ENCODE measurements at regions not wholly inside any gene's neighbourhood (a gene's known extent, or its start where the extent isn't known, plus 50 kb on each side); places are given as distances from the start of the nearest gene placed in this dataset.
A peak's percentile ranks its signal among the peaks of the same experiment; 100 is the strongest.
"Not testable (repeated sequence)": the region's sequence is repeated elsewhere in the genome, so short reads cannot be mapped to it uniquely, and the experiment has no call there.

DNA sequence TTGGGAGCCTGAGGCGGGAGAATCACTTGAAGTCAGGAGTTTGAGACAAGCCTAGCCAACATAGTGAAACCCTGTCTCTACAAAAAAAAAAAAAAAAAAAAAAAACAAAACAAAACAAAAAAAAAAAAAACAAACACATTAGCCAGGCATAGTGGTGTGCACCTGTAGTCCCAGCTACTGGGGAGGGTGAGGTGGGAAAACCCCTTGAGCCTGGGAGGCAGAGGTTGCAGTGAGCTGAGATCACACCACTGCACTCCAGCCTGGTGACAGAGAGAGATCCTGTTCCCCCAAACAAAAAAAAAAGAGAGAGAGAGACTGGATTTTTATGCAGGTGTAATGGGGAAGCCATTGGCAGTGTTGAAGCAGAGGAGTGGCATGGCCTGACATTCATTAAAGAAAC lies 385.7 kb upstream of the TENM3 start:
- DNase-seq (ENCODE audit: low spot score): not testable (repeated sequence)

DNA sequence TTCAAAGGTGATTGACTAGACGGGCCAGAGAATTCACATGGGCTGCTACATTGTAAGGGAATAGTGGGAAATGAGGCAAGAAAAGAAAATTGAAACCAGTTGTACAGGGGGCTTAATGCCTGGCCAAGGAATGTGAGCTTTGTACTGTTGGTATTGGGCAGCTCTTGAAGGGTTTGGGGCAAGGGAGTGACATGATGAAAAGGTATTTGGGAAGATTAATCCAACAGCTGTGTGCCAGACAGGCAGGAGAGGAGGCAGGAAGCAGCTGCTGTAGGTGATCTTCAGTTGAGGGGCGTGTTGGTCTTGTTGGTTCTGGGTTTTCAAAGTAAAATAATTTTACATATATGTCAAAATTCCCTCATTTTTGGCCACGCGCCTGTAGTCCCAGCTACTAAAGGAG lies 384.5 kb upstream of the TENM3 start:
- DNase-seq (ENCODE audit: low spot score): no peak

GRCh38 chr4:181859439-181859838 lies 383.8 kb upstream of the TENM3 start:
- no peak for DNase-seq (ENCODE audit: low spot score)

GRCh38 chr4:181860157-181860556 lies 383.0 kb upstream of the TENM3 start:
- DNase-seq (ENCODE audit: low spot score): no peak

DNA sequence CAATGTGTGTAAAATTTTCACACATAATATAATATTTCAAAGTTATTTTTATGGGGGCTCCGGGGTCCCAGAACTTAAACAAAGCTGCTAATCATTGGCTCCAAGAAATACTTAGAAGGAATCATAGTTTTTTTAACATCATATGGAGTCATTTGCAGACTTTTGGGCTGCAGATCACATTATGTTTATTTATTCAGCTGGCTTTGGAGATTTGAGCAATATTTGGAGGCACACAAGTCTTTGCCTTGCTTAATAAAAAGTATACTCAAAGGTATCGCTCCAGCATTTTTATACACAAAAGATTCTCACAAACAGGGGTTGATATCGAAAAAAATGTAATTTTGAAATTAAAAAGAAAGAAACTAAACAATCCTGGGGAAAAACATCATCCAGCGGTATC lies 382.5 kb upstream of the TENM3 start:
- DNase-seq (ENCODE audit: low spot score): no peak

DNA sequence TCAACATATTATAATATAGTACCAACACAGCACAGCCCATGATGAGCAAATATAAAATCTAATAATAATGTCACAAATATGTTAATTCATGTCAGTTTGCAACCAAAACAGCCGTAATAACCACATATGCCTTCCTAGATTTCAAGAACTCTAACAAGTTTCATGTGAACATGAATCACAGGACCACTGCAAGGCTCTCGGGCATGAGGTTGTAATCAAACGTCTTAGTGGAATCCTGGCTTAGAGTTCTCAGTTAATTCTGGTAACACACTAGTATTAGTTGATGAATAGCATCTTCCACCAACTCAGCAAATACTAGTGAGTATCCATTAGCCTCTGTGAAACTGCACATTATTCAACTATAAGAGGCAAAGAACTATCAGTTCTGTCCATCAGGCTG lies 379.3 kb upstream of the TENM3 start:
- no peak for DNase-seq (ENCODE audit: low spot score)

- DNase-seq (ENCODE audit: low spot score): no peak
These were observed 372.9 kb upstream of the TENM3 start for GRCh38 chr4:181870326-181870725.

GRCh38 chr4:181874602-181875001 lies 368.6 kb upstream of the TENM3 start:
- no peak for DNase-seq (ENCODE audit: low spot score)

- peak; percentile 81 for DNase-seq (ENCODE audit: low spot score)
These were observed 365.8 kb upstream of the TENM3 start for GRCh38 chr4:181877329-181877848.

- DNase-seq (ENCODE audit: low spot score): no peak
These were observed 353.2 kb upstream of the TENM3 start for GRCh38 chr4:181890031-181890430.

- DNase-seq (ENCODE audit: low spot score): no peak
These were observed 352.3 kb upstream of the TENM3 start for GRCh38 chr4:181890911-181891310.

- DNase-seq (ENCODE audit: low spot score): no peak
These were observed 346.6 kb upstream of the TENM3 start for GRCh38 chr4:181896614-181897013.

DNA sequence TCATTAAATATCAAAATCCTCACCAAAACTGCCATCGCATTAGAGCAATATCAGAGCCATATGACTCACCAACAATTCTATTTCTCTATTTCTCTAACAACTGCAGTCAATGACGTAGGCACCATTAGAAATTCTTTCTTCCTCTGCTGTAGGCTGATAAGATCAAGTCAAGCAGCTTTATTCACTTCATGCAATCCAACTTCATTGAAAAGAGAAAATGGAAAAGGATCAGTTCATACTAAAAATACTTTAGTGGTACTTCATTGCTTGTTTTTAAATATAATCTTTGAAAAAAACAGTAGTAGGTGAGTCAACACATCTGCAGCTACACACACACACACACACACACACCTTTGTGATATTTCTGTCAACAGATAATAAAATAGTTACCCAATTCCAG lies 345.3 kb upstream of the TENM3 start:
- no peak for DNase-seq (ENCODE audit: low spot score)

DNA sequence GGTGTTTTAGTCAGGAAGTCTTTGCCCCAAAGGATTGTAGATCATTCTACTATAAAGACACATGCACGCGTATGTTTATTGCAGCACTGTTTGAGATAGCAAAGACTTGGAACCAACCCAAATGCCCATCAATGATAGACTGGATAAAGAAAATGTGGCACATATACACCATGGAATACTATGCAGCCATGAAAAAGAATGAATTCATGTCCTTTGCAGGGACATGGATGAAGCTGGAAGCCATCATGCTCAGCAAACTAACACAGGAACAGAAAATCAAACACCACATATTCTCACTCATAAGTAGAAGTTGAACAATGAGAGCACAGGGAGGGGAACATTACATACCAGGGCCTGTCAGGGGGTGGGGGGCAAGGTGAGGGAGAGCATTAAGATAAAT lies 340.8 kb upstream of the TENM3 start:
- not testable (repeated sequence) for DNase-seq (ENCODE audit: low spot score)

GRCh38 chr4:181905708-181906107 lies 337.5 kb upstream of the TENM3 start:
- DNase-seq (ENCODE audit: low spot score): no peak

DNA sequence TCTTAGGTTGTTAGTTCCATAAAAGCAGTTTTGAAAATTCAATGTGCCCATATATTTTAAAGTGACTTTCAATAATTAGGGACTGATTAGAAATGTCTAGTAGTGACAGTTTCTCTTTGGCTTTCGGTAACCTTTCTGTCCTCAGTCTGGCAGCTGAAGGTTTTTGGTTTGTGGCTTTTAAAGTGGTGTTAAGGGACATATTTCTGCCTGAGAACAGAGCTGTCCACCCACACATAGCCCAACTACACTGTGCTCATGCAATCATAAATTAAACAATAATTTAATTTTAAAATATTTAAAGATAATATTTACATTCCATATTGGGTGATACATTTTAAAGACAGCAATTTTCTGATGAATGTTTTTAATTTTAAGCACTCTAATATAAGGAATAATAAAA lies 335.0 kb upstream of the TENM3 start:
- no peak for DNase-seq (ENCODE audit: low spot score)

- peak; percentile 34 for DNase-seq (ENCODE audit: low spot score)
These were observed 333.8 kb upstream of the TENM3 start for GRCh38 chr4:181909368-181909767.

- DNase-seq (ENCODE audit: low spot score): no peak
These were observed 331.8 kb upstream of the TENM3 start for GRCh38 chr4:181911420-181911819.

DNA sequence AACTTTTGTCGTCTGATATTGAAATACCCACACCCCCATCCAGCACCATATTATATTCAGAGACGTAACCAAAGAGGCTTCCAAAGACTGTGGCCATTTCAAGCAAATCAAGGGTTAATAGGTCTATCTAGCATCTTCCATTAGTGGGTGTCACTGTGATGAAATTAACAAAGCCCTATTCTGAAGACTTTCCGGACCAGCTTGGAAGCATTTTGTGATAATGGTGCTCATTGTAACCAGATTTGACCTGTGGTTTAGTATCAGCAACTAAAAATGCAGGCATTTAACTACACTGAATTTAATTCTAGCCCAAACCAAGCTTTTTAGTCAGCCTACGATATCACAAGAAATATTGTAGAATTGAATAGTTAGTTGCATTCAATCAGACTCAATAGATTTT lies 309.7 kb upstream of the TENM3 start:
- no peak for DNase-seq (ENCODE audit: low spot score)

DNA sequence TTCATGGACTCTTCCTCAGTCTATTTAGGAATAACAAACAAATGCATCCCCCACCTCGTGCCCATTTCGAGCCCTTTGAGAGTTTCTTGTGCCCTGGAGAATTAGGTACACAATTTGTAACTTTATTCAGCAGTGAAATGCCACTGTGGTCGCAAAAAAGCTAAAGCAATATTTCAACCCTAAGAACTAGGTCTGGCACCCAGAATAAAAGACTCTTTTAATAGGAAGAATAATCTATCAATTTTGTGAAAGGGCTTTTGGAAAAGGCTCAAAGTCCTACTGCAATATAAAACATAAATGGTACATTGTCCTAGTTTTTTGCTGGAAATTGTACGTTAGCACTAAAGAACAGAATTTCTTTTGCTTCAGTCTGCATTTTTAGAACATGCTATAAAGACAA lies 304.6 kb upstream of the TENM3 start:
- no peak for DNase-seq (ENCODE audit: low spot score)

- DNase-seq (ENCODE audit: low spot score): no peak
These were observed 303.8 kb upstream of the TENM3 start for GRCh38 chr4:181939199-181939945.

DNA sequence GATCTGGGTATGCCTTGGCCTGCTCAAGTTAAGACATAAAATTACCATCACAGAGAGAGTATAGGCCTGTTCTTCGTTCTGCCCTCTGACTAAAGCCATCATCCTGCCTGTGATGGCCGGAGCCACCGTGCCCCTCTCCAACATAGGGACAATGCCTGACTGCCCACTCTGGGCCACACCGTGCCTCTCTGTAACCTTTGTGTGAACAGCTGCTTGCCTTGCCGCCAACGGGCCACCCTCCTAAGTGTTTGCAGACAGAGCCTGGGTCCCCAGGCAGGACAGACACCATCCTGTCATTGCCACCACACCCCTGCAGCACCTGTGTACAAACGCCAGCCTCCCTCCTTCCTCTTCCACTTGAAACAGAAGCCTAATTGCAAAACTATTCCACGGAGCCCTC lies 298.7 kb upstream of the TENM3 start:
- no peak for DNase-seq (ENCODE audit: low spot score)

DNA sequence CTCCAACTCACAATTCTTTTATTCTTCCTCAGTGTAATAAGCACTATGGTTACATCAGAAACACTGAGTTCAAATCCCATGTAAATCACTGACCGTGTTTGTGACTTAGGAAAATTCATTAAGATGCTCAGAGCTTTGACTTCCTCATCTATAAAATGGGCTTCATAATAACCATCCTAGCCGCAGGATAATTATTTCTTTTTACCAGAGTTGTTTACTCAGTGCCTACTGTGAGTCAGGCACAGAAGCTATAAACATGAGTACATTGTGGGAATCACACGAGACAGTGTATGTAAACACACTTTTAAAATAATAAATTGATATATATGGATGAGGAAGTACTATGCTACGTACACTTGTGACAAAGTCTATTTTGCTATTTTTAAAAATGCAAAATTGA lies 296.3 kb upstream of the TENM3 start:
- peak; percentile 63 for DNase-seq (ENCODE audit: low spot score)

GRCh38 chr4:181948839-181949382 lies 294.3 kb upstream of the TENM3 start:
- DNase-seq (ENCODE audit: low spot score): no peak
